ENCODE measurements at regions not wholly inside any gene's neighbourhood (a gene's known extent, or its start where the extent isn't known, plus 50 kb on each side); places are given as distances from the start of the nearest gene placed in this dataset.

- no peak overlapping the region for H3K4me3 ChIP-seq (ENCODE audit: low read depth, low read length)
- no peak for TF ChIP-seq POLR2A (IDR thresholded peaks at IDR 0.05; ENCODE audit: extremely low read depth, insufficient read length)
- TF ChIP-seq, protein P1, sequence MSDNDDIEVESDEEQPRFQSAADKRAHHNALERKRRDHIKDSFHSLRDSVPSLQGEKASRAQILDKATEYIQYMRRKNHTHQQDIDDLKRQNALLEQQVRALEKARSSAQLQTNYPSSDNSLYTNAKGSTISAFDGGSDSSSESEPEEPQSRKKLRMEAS (IDR thresholded peaks at IDR 0.05; ENCODE audit: low read depth, low read length) = no peak
- no peak for TF ChIP-seq MYC (IDR thresholded peaks at IDR 0.05; ENCODE audit: low read depth, low read length)
- no peak for TF ChIP-seq CTCF (IDR thresholded peaks at IDR 0.05; ENCODE audit: low read depth, low read length)
- no peak for DNase-seq (ENCODE audit: low read depth)
These were observed 195.5 kb downstream of the DLL1 start for GRCh38 chr6:170095273-170095981.

DNA sequence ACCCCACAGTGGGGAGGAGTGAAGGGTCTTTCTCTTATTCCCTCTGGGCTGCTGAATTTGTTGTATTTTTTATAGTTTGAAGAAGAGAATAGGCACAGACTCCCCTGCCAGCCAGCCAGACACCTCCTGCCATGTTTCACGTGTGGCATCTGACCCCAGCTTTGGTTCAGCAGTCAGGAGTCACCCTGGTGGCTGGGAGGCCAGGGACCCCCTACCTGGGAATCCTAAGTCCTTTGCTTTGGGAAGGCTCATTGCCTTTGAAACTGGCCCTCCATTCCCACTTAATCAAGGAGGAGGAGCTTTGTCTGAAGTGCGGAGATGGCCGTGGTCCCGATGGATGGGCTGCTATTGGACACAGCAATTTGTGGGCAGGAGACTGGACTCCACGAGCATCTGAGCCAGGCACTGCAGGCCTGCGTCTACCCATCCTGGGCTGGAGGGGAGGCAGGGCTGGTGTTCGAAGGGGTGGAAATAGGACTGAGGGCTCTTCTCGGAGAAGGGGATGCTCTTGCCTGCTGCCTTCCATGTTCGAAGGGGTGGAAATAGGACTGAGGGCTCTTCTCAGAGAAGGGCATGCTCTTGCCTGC is 196.1 kb downstream of the DLL1 start:
- DNase-seq (ENCODE audit: low read depth) = no peak
- no peak overlapping the region for H3K4me3 ChIP-seq (ENCODE audit: low read depth, low read length)
- TF ChIP-seq MYC (IDR thresholded peaks at IDR 0.05; ENCODE audit: low read depth, low read length) = no peak
- no peak for TF ChIP-seq POLR2A (IDR thresholded peaks at IDR 0.05; ENCODE audit: extremely low read depth, insufficient read length)
- TF ChIP-seq, protein P1 (IDR thresholded peaks at IDR 0.05; ENCODE audit: low read depth, low read length) = no peak
- no peak for TF ChIP-seq CTCF (IDR thresholded peaks at IDR 0.05; ENCODE audit: low read depth, low read length)

- DNase-seq (ENCODE audit: low read depth) = no peak
- no peak overlapping the region for H3K4me3 ChIP-seq (ENCODE audit: low read depth, low read length)
- TF ChIP-seq POLR2A (IDR thresholded peaks at IDR 0.05; ENCODE audit: extremely low read depth, insufficient read length) = no peak
- TF ChIP-seq, protein P1 (IDR thresholded peaks at IDR 0.05; ENCODE audit: low read depth, low read length) = no peak
- no peak for TF ChIP-seq CTCF (IDR thresholded peaks at IDR 0.05; ENCODE audit: low read depth, low read length)
- TF ChIP-seq MYC (IDR thresholded peaks at IDR 0.05; ENCODE audit: low read depth, low read length) = no peak
These were observed 197.0 kb downstream of the DLL1 start for GRCh38 chr6:170093658-170094596.

DNA sequence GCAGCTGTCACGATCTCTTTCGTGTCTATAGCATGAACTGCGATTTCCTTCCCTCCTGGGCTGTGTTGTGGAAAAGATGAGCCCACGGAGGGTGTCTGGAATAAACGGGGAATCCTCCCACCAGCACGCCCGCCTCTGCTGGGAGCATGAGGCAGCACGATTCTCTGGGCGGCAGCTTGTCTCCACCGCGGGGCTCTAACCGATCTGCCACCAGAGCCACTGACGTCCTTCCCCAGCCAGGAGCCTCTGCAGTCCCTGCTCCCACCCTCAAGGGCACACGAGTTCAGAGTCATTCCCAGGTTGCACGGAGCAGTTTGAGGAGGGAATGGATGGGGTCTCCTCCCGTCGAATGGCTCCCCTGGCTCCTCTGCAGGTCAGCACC is 197.6 kb downstream of the DLL1 start:
- TF ChIP-seq, protein P1 (IDR thresholded peaks at IDR 0.05; ENCODE audit: low read depth, low read length) = no peak
- TF ChIP-seq POLR2A (IDR thresholded peaks at IDR 0.05; ENCODE audit: extremely low read depth, insufficient read length) (no peak), MYC (IDR thresholded peaks at IDR 0.05; ENCODE audit: low read depth, low read length) (no peak), CTCF (IDR thresholded peaks at IDR 0.05; ENCODE audit: low read depth, low read length) (no peak)
- DNase-seq (ENCODE audit: low read depth) = no peak
- no peak overlapping the region for H3K4me3 ChIP-seq (ENCODE audit: low read depth, low read length)

DNA sequence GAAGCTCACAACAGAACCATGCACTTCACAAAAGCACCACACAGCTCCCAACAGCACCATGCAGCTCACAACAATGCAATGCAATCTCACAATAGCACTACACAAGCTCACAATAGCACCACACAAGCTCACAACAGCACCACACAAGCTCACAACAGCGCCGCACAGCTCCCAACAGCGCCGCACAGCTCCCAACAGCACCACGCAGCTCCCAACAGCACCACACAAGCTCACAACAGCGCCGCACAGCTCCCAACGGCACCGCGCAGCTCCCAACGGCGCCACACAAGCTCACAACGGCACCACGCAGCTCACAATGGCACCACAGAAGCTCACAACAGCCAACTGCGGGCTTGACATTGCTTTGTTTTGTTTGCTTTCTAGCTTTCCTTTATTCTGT is 198.1 kb downstream of the DLL1 start:
- no peak overlapping the region for H3K4me3 ChIP-seq (ENCODE audit: low read depth, low read length)
- no peak for TF ChIP-seq POLR2A (IDR thresholded peaks at IDR 0.05; ENCODE audit: extremely low read depth, insufficient read length)
- TF ChIP-seq MYC (IDR thresholded peaks at IDR 0.05; ENCODE audit: low read depth, low read length) = no peak
- TF ChIP-seq, protein P1 (IDR thresholded peaks at IDR 0.05; ENCODE audit: low read depth, low read length) = no peak
- no peak for TF ChIP-seq CTCF (IDR thresholded peaks at IDR 0.05; ENCODE audit: low read depth, low read length)
- no peak for DNase-seq (ENCODE audit: low read depth)
